ENCODE measurements at regions not wholly inside any gene's neighbourhood (a gene's known extent, or its start where the extent isn't known, plus 50 kb on each side); places are given as distances from the start of the nearest gene placed in this dataset.

DNA sequence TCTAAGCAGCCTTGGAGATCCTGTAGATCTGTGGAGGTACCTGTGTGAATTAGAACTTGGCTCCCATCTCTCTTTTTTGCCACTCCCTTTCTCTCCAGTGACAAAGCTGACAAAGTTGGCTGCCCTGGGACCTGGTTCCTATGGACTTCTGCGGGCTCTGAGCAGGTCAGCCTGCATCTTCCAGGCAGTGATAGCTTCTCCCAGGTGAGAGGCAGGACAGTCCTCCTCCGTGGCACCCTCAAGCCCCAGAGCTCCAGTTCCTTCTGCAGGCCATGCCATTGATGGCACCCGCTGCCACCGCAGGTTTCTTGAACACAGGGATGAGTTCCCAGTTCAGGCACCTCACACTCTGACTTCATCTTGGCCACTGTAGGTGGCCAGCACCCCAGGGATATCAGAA, 73.5 kb upstream of the GRB10 start:
- H3K27ac ChIP-seq, result no peak overlapping the region
- DNase-seq (ENCODE audit: low read depth in 1 of 2, low spot score in 1 of 2) (no peak), FAIRE-seq (no peak), ATAC-seq (no peak)
- no peak overlapping the region for H3K4me3 ChIP-seq
- no peak overlapping the region for H3K4me2 ChIP-seq
- ChIA-PET CTCF (interaction anchor here (0.8 to 1.1 kb wide), 3 partner anchors 17 to 18 kb away, joined by 3 to 4 read pairs (median 3); no protein-coding TSS in a partner anchor), POLR2A (no interaction called here)
- H3K9me3 ChIP-seq, result no peaks in the 10 kb centered on the region
- 65% methylated on average over 4 of the region's 4 CpGs for WGBS (ENCODE audit: missing lambda C conversion rate)
- no peak for TF ChIP-seq HEYL (CRISPR knock-in tag; IDR thresholded peaks at IDR 0.05)
- TF ChIP-seq FOSB (CRISPR knock-in tag; IDR thresholded peaks at IDR 0.05), result no peak
- no peak for TF ChIP-seq ZFP36 (IDR thresholded peaks at IDR 0.05; ENCODE audit: borderline replicate concordance, partially characterized antibody)
- no peak for TF ChIP-seq NFE2L2 (conservative IDR thresholded peaks at IDR 0.05; ENCODE audit: low read length)
- TF ChIP-seq ZSCAN20 (CRISPR knock-in tag; IDR thresholded peaks at IDR 0.05), result no peak
- TF ChIP-seq ZC3H11A (IDR thresholded peaks at IDR 0.05), result no peak
- TF ChIP-seq ZNF302 (CRISPR knock-in tag; IDR thresholded peaks at IDR 0.05), result no peak
- TF ChIP-seq SREBF2 (IDR thresholded peaks at IDR 0.05), result no peak
- TF ChIP-seq ESRRA (IDR thresholded peaks at IDR 0.05; ENCODE audit: borderline replicate concordance, low read length), result no peak
- no peak for TF ChIP-seq GATA3 (IDR thresholded peaks at IDR 0.05; ENCODE audit: borderline replicate concordance)
- TF ChIP-seq EP300 (IDR thresholded peaks at IDR 0.05), result no peak
- peaks cover 10% of the 10 kb centered on the region; the same call in 2 of the 3 replicates for H3K4me1 ChIP-seq

DNA sequence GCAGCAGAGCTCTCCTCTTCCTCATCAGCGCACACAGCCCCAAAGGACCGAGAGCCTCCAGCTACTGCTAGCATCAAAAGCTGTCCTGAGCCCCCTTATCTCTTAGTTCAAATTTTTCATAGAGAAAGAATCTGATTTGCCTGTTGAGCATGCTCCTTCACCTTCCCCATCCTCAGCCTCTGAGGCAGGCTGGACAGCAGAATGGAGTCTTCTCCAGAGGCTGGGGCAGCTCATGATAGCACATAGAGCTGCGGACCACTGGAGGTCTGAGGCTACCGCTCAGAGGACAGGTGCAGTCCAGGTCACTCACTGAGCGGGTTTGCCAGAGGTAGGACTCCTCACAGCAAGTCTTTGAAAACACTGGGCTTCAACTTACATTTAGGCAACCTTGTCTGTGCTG, 72.8 kb upstream of the GRB10 start:
- ChIA-PET CTCF (interaction anchor here (0.8 kb wide), 1 partner anchor 17 kb away, joined by 3 read pairs; no protein-coding TSS in a partner anchor), POLR2A (no interaction called here)
- Histone ChIP-seq H3K4me3 (no peak overlapping the region), H3K4me2 (no peak overlapping the region), H3K27ac (no peak overlapping the region), H3K4me1 (peaks cover 10% of the 10 kb centered on the region; the same call in 2 of the 3 replicates), H3K9me3 (no peaks in the 10 kb centered on the region)
- WGBS (ENCODE audit: missing lambda C conversion rate), result 79% methylated on average over 2 of the region's 5 CpGs
- FAIRE-seq (no peak), DNase-seq (ENCODE audit: low read depth in 1 of 2, low spot score in 1 of 2) (no peak), ATAC-seq (no peak)
- TF ChIP-seq RARB (CRISPR knock-in tag; IDR thresholded peaks at IDR 0.05) (no peak), HDAC2 (IDR thresholded peaks at IDR 0.05) (no peak), NFE2L2 (conservative IDR thresholded peaks at IDR 0.05; ENCODE audit: low read length) (no peak), EHMT2 (IDR thresholded peaks at IDR 0.05; ENCODE audit: low read depth) (no peak), HOXB5 (CRISPR knock-in tag; IDR thresholded peaks at IDR 0.05) (no peak), POLR2A (IDR thresholded peaks at IDR 0.05; ENCODE audit: low read length) (no peak), FOSL2 (IDR thresholded peaks at IDR 0.05) (no peak), FOSL2 (CRISPR knock-in tag; IDR thresholded peaks at IDR 0.05) (no peak), CBX8 (IDR thresholded peaks at IDR 0.05) (no peak)
- TF ChIP-seq, protein P1, sequence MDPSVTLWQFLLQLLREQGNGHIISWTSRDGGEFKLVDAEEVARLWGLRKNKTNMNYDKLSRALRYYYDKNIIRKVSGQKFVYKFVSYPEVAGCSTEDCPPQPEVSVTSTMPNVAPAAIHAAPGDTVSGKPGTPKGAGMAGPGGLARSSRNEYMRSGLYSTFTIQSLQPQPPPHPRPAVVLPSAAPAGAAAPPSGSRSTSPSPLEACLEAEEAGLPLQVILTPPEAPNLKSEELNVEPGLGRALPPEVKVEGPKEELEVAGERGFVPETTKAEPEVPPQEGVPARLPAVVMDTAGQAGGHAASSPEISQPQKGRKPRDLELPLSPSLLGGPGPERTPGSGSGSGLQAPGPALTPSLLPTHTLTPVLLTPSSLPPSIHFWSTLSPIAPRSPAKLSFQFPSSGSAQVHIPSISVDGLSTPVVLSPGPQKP (IDR thresholded peaks at IDR 0.05; ENCODE audit: low read depth, low read length), result no peak
- TF ChIP-seq, protein P2, sequence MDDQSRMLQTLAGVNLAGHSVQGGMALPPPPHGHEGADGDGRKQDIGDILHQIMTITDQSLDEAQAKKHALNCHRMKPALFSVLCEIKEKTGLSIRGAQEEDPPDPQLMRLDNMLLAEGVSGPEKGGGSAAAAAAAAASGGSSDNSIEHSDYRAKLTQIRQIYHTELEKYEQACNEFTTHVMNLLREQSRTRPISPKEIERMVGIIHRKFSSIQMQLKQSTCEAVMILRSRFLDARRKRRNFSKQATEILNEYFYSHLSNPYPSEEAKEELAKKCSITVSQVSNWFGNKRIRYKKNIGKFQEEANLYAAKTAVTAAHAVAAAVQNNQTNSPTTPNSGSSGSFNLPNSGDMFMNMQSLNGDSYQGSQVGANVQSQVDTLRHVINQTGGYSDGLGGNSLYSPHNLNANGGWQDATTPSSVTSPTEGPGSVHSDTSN (IDR thresholded peaks at IDR 0.05), result no peak

DNA sequence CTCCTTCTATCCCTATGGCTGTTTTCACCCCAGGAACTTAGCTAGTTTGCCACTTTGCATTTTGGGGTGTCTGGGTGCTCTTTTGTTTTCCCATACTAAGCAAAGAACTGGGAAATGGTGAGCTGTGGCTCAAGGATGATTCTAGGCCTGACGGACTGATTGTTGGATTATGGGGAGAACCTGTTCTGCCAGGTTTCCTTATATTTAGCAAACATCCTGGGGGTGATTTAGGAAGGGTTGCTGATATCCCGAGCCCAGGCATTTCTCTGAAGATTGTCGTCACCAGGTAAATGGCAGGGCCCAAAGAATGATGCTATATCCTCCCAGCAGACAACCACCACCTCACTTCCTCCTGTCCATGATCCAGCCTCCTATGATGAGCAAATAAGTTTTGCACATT, 72.1 kb upstream of the GRB10 start:
- no peak for DNase-seq (ENCODE audit: low read depth in 1 of 2, low spot score in 1 of 2)
- CTCF ChIA-PET, result no interaction called here

More for the DNA sequence above, 72.1 kb upstream of the GRB10 start:
- WGBS (ENCODE audit: missing lambda C conversion rate), result 90% methylated on average over 3 of the region's 3 CpGs
- FAIRE-seq, result no peak
- no peak overlapping the region for H3K27ac ChIP-seq
- peaks cover 10% of the 10 kb centered on the region; the same call in 2 of the 3 replicates for H3K4me1 ChIP-seq
- H3K9me3 ChIP-seq, result no peaks in the 10 kb centered on the region
- H3K4me2 ChIP-seq, result no peak overlapping the region
- ATAC-seq, result no peak
- TF ChIP-seq, protein P3, sequence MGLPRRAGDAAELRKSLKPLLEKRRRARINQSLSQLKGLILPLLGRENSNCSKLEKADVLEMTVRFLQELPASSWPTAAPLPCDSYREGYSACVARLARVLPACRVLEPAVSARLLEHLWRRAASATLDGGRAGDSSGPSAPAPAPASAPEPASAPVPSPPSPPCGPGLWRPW (IDR thresholded peaks at IDR 0.05), result no peak
- TF ChIP-seq HOXB13 (CRISPR knock-in tag; IDR thresholded peaks at IDR 0.05; ENCODE audit: low read depth), result no peak
- TF ChIP-seq NFE2L2 (conservative IDR thresholded peaks at IDR 0.05; ENCODE audit: low read length), result no peak
- no peak for TF ChIP-seq MYC (IDR thresholded peaks at IDR 0.05; ENCODE audit: borderline replicate concordance, low read length)
- no peak for TF ChIP-seq MAFK (IDR thresholded peaks at IDR 0.05; ENCODE audit: partially characterized antibody)
- no peak for TF ChIP-seq EHF (CRISPR knock-in tag; IDR thresholded peaks at IDR 0.05)
- TF ChIP-seq, protein P4, sequence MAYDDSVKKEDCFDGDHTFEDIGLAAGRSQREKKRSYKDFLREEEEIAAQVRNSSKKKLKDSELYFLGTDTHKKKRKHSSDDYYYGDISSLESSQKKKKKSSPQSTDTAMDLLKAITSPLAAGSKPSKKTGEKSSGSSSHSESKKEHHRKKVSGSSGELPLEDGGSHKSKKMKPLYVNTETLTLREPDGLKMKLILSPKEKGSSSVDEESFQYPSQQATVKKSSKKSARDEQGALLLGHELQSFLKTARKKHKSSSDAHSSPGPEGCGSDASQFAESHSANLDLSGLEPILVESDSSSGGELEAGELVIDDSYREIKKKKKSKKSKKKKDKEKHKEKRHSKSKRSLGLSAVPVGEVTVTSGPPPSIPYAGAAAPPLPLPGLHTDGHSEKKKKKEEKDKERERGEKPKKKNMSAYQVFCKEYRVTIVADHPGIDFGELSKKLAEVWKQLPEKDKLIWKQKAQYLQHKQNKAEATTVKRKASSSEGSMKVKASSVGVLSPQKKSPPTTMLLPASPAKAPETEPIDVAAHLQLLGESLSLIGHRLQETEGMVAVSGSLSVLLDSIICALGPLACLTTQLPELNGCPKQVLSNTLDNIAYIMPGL (CRISPR knock-in tag; IDR thresholded peaks at IDR 0.05; ENCODE audit: borderline replicate concordance), result no peak
- TF ChIP-seq, protein P5, sequence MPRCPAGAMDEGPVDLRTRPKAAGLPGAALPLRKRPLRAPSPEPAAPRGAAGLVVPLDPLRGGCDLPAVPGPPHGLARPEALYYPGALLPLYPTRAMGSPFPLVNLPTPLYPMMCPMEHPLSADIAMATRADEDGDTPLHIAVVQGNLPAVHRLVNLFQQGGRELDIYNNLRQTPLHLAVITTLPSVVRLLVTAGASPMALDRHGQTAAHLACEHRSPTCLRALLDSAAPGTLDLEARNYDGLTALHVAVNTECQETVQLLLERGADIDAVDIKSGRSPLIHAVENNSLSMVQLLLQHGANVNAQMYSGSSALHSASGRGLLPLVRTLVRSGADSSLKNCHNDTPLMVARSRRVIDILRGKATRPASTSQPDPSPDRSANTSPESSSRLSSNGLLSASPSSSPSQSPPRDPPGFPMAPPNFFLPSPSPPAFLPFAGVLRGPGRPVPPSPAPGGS (IDR thresholded peaks at IDR 0.05), result no peak
- no peak for TF ChIP-seq CHD4 (IDR thresholded peaks at IDR 0.05; ENCODE audit: borderline replicate concordance)
- TF ChIP-seq MAZ (IDR thresholded peaks at IDR 0.05; ENCODE audit: borderline replicate concordance, low read depth, low read length), result no peak
- no peak for TF ChIP-seq JUN (IDR thresholded peaks at IDR 0.05)
- POLR2A ChIA-PET, result interaction anchor here (0.5 kb wide), 1 partner anchor 12 kb away, joined by 8 read pairs; no protein-coding TSS in a partner anchor
- no peak overlapping the region for H3K4me3 ChIP-seq

Data from A549 (cell line).